Sigmoid colon (tissue), 4 donors: ENCODE measurements at regions not wholly inside any gene's neighbourhood (a gene's known extent, or its start where the extent isn't known, plus 50 kb on each side); places are given as distances from the start of the nearest gene placed in this dataset.

Experiments
- EP300 ChIP-seq, 4 donors: sonication (generic); formaldehyde crosslinking; IDR thresholded peaks; one replicate each; pipeline ENCODE4 v1.6.1; 2017; ENCODE audit warnings: antibody characterized with exemption in 4 of 4
- POLR2A ChIP-seq, 2 donors: fragments of 450-650 bp; IDR thresholded peaks; one replicate each; pipeline ENCODE4 v1.6.1; 2016; ENCODE audit warnings: antibody characterized with exemption in 2 of 2, mild to moderate bottlenecking in 2 of 2, moderate library complexity in 2 of 2
- POLR2AphosphoS5 ChIP-seq, 4 donors: sonication (generic); formaldehyde crosslinking; IDR thresholded peaks; one replicate each; pipeline ENCODE4 v1.6.1; 2017; ENCODE audit warnings: antibody characterized with exemption in 4 of 4
- TF ChIP-seq, protein P1 (sequence below), 4 experiments: fragments of 450-650 bp in 3 of 4; fragments of 200-600 bp in 1 of 4; IDR thresholded peaks; one replicate each; pipeline ENCODE4 v1.5.1; 2016 to 2019; ENCODE audit warnings: antibody characterized with exemption in 4 of 4, mild to moderate bottlenecking in 3 of 4, moderate library complexity in 2 of 4

DNA sequence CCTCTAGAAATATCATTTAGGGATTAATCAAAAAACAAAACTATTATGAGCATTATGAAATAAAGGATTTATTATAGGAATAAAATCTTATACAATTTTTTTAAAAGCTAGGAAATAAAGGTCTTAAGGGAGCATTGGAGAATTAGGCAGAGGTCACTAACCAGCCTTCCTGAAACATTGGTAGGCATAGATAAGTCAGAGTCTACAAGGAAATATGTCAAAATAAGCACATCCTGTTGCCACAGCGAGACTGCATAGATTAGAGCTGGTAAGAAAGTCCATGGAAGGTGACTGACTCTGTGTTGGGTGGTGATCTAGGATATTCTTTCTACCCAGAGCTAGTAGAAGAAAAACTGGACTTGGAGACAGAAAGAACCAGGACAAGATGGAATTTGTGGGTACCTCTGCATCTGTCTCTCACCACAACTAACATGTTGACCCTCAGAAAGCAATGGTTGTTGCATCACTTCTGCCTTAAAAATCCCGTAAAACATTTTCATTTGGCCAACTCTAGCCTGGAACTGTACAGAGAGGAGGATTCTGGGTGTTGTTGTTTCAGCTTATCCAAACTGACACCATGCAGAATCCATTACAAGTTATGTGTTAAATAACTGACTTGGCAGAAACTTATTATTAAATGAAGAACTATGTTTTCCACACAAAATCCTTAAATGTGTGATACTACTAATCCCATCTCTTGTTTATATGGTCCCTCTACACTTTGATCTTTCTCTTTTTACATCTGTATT lies 77.1 kb downstream of the FBXO5 start:
- TF ChIP-seq, protein P1, sequence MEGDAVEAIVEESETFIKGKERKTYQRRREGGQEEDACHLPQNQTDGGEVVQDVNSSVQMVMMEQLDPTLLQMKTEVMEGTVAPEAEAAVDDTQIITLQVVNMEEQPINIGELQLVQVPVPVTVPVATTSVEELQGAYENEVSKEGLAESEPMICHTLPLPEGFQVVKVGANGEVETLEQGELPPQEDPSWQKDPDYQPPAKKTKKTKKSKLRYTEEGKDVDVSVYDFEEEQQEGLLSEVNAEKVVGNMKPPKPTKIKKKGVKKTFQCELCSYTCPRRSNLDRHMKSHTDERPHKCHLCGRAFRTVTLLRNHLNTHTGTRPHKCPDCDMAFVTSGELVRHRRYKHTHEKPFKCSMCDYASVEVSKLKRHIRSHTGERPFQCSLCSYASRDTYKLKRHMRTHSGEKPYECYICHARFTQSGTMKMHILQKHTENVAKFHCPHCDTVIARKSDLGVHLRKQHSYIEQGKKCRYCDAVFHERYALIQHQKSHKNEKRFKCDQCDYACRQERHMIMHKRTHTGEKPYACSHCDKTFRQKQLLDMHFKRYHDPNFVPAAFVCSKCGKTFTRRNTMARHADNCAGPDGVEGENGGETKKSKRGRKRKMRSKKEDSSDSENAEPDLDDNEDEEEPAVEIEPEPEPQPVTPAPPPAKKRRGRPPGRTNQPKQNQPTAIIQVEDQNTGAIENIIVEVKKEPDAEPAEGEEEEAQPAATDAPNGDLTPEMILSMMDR (IDR thresholded peaks at IDR 0.05), result no peak
- no peak for TF ChIP-seq POLR2A (IDR thresholded peaks at IDR 0.05)
- TF ChIP-seq POLR2AphosphoS5 (IDR thresholded peaks at IDR 0.05), result no peak
- no peak for TF ChIP-seq EP300 (IDR thresholded peaks at IDR 0.05)
